Suprapubic skin (tissue), 3 donors: ENCODE measurements at regions not wholly inside any gene's neighbourhood (a gene's known extent, or its start where the extent isn't known, plus 50 kb on each side); places are given as distances from the start of the nearest gene placed in this dataset.

Experiments
- CTCF ChIP-seq, 2 donors: fragments of 200-600 bp in 1 of 2; fragments of 450-650 bp in 1 of 2; sonication (generic) in 1 of 2; IDR thresholded peaks; one replicate each; pipeline ENCODE4 v1.5.1; 2016 to 2019; ENCODE audit warnings: antibody characterized with exemption in 2 of 2, mild to moderate bottlenecking in 1 of 2, moderate library complexity in 1 of 2
- POLR2A ChIP-seq, 2 donors: fragments of 450-650 bp; IDR thresholded peaks; one replicate each; pipeline ENCODE4 v1.6.1; 2017; ENCODE audit warnings: antibody characterized with exemption in 2 of 2, mild to moderate bottlenecking in 2 of 2, moderate library complexity in 2 of 2

GRCh38 chr12:127536833-127537428 is 730.0 kb upstream of the TMEM132C start:
- TF ChIP-seq POLR2A (IDR thresholded peaks at IDR 0.05) = no peak
- TF ChIP-seq CTCF (IDR thresholded peaks at IDR 0.05) = no peak
